ENCODE measurements at regions not wholly inside any gene's neighbourhood (a gene's known extent, or its start where the extent isn't known, plus 50 kb on each side); places are given as distances from the start of the nearest gene placed in this dataset.

DNA sequence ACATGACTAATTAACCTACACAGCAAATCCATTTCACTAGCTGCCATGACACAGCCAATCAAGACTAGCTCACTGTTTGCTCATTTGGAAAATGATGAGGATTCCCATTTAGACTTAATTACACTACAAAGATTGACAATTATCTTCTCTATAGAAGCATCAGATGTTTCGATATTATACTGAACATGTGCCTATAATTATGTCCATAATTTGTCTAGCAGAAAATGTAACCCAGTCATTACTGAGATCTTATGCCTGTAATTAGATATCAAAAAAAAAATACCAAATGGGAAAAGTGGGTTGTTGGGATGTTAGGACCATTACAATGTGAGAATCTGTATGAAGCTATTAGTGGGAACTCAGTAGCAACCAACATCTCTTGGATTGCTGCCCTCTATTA is 344.2 kb upstream of the MCTP2 start:
- no peak for TF ChIP-seq CTCF (IDR thresholded peaks at IDR 0.05)
- TF ChIP-seq POLR2A (IDR thresholded peaks at IDR 0.05): no peak
- no peak for TF ChIP-seq EP300 (IDR thresholded peaks at IDR 0.05)

Data from tibial nerve (tissue), 4 donors.